Stomach smooth muscle (tissue), 2 donors: ENCODE measurements at regions not wholly inside any gene's neighbourhood (a gene's known extent, or its start where the extent isn't known, plus 50 kb on each side); places are given as distances from the start of the nearest gene placed in this dataset.

Experiments used
- H3K27ac ChIP-seq: one replicate; pipeline ENCODE4 v1.7.0; 2013; ENCODE audit warnings: mild to moderate bottlenecking, low read length, inconsistent platforms
- H3K27me3 ChIP-seq, 2 donors: one replicate each; pipeline ENCODE4 v1.7.0; 2013; ENCODE audit warnings: low read length in 2 of 2; ENCODE audit not compliant: insufficient read depth in 2 of 2, control insufficient read depth in 1 of 2
- H3K36me3 ChIP-seq, 2 donors: one replicate each; pipeline ENCODE4 v1.7.0; 2013; ENCODE audit warnings: low read length in 2 of 2; ENCODE audit not compliant: control insufficient read depth in 2 of 2, insufficient read depth in 2 of 2
- H3K4me1 ChIP-seq: one replicate; pipeline ENCODE4 v1.7.0; 2013; ENCODE audit warnings: low read length; ENCODE audit not compliant: control insufficient read depth, insufficient read depth
- H3K4me3 ChIP-seq, 2 donors: one replicate each; pipeline ENCODE4 v1.7.0; 2013; ENCODE audit warnings: low read length in 2 of 2
- H3K9ac ChIP-seq, 2 donors: one replicate each; pipeline ENCODE4 v1.7.0; 2013; ENCODE audit warnings: low read length in 2 of 2, mild to moderate bottlenecking in 1 of 2
- H3K9me3 ChIP-seq, 2 donors: one replicate each; pipeline ENCODE4 v1.7.0; 2013; ENCODE audit warnings: low read length in 2 of 2; ENCODE audit not compliant: control insufficient read depth in 2 of 2
- donor health status: healthy.
- donor health status: Pancreatic carcinoma.

- no peak overlapping the region for H3K4me3 ChIP-seq
- H3K27ac ChIP-seq, result no peak overlapping the region
- peaks cover 9% of the 10 kb centered on the region for H3K4me1 ChIP-seq
- H3K9ac ChIP-seq, result no peak overlapping the region
- H3K9me3 ChIP-seq, result no peaks in the 10 kb centered on the region
- no peaks in the 10 kb centered on the region for H3K27me3 ChIP-seq
- H3K36me3 ChIP-seq, result no peaks in the 10 kb centered on the region
These were observed 159.4 kb downstream of the TENT4A start for GRCh38 chr5:6872441-6873160.

- Histone ChIP-seq H3K9me3 (no peaks in the 10 kb centered on the region), H3K27me3 (peaks cover 0 to under 1% of the 10 kb centered on the region in 2 donors), H3K4me1 (peaks cover 2% of the 10 kb centered on the region), H3K4me3 (no peak overlapping the region), H3K27ac (no peak overlapping the region), H3K36me3 (no peaks in the 10 kb centered on the region), H3K9ac (no peak overlapping the region)
These were observed 160.1 kb downstream of the TENT4A start for GRCh38 chr5:6873359-6873758.

DNA sequence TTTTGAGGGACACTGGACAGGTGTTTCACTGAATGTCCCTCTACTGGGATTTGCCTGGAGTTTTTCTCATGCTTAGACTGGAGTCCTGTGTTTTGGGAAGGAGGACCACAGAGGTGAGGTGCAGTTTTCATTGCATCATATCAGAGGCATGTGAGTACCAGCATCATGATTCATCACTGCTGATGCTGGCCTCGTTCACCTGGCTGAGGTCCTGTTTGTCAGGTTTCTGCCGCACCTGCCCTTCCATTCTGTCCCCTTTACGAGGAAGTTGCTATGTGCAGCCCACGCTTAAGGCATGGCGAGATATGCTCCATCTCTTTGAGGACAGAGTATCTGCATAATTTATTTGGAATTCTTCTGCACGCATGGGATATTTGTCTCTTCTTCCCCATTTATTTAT is 162.1 kb downstream of the TENT4A start:
- Histone ChIP-seq H3K9me3 (no peaks in the 10 kb centered on the region), H3K9ac (no peak overlapping the region), H3K4me1 (no peaks in the 10 kb centered on the region), H3K27ac (no peak overlapping the region), H3K27me3 (peaks cover 0 to 2% of the 10 kb centered on the region in 2 donors), H3K36me3 (no peaks in the 10 kb centered on the region), H3K4me3 (no peak overlapping the region)

GRCh38 chr5:6877986-6878828 is 165.0 kb downstream of the TENT4A start:
- Histone ChIP-seq H3K4me1 (no peaks in the 10 kb centered on the region), H3K4me3 (no peak overlapping the region), H3K36me3 (no peaks in the 10 kb centered on the region), H3K27me3 (peaks cover 0 to 2% of the 10 kb centered on the region in 2 donors), H3K9ac (no peak overlapping the region), H3K27ac (no peak overlapping the region), H3K9me3 (no peaks in the 10 kb centered on the region)

DNA sequence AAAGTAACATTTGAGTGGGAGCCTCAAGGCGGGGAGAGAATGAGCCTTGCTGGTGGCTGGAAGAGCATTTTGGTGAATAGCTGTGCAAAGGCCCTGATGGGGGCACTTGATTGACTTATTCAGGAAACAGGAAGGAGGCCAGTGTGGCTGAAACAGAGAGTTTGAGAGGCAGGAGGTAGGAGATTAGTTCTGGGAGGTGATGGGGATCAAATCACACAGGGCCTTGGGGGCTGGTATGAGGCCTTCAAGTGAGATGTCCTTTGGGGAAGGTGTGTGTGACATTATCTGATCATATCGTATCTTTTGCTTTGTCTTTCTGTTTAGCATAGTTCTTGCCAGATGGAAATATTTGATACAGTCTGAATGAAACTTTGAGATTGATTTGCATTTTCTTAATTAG is 172.3 kb downstream of the TENT4A start:
- Histone ChIP-seq H3K4me3 (no peak overlapping the region), H3K27me3 (no peaks in the 10 kb centered on the region), H3K9ac (no peak overlapping the region), H3K4me1 (no peaks in the 10 kb centered on the region), H3K9me3 (peaks cover 14 to 19% of the 10 kb centered on the region in 2 donors), H3K36me3 (no peaks in the 10 kb centered on the region), H3K27ac (no peak overlapping the region)

DNA sequence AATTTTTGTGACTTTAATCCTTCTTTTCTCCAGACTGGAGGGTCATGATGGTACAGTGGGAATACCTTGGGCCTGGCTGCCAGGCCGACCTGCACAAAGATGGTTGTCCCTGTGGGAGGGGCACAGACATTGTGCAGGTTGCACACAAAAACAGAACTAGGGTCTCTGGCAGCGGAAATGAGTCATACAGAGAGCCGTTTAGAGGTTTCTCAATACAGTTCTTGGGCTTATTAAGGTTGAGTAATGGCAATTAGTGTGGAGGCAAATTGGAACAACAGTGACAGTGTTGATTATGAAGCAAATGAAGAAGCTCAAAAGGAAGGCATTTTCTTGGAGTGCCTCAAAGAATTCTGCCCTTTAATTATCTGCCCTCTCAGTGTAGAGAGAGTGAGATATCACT is 173.6 kb downstream of the TENT4A start:
- H3K9ac ChIP-seq, result no peak overlapping the region
- no peak overlapping the region for H3K27ac ChIP-seq
- H3K4me1 ChIP-seq, result no peaks in the 10 kb centered on the region
- H3K27me3 ChIP-seq, result no peaks in the 10 kb centered on the region
- peaks cover 14 to 19% of the 10 kb centered on the region in 2 donors for H3K9me3 ChIP-seq
- no peak overlapping the region for H3K4me3 ChIP-seq
- H3K36me3 ChIP-seq, result no peaks in the 10 kb centered on the region

DNA sequence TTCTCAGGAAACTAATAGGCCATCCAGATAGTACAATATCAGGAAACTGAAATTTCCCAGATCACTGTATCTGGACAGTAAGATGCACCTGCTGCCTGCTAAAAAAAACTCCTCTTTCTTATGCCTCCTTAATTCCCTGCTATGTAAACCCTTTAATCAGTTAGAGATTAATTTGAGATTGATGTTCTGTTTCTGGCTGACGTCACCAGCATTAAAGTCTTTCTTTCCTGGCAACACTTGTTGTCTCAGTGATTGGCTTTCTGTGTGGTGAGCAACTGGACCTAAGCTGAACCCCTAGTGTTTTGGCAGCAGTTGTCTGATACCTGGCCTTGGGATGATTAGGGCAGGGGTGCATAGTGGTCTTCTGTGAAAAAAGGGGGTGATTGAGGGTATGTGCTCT is 175.8 kb downstream of the TENT4A start:
- H3K4me1 ChIP-seq, result no peaks in the 10 kb centered on the region
- H3K4me3 ChIP-seq, result no peak overlapping the region
- peaks cover 14 to 19% of the 10 kb centered on the region in 2 donors for H3K9me3 ChIP-seq
- no peaks in the 10 kb centered on the region for H3K36me3 ChIP-seq
- no peaks in the 10 kb centered on the region for H3K27me3 ChIP-seq
- no peak overlapping the region for H3K9ac ChIP-seq
- no peak overlapping the region for H3K27ac ChIP-seq

- Histone ChIP-seq H3K9ac (no peak overlapping the region), H3K4me1 (no peaks in the 10 kb centered on the region), H3K27ac (no peak overlapping the region), H3K36me3 (no peaks in the 10 kb centered on the region), H3K9me3 (no peaks in the 10 kb centered on the region), H3K27me3 (no peaks in the 10 kb centered on the region), H3K4me3 (no peak overlapping the region)
These were observed 186.0 kb downstream of the TENT4A start for GRCh38 chr5:6899221-6899620.

GRCh38 chr5:6900247-6901227 is 187.3 kb downstream of the TENT4A start:
- H3K27ac ChIP-seq, result no peak overlapping the region
- no peaks in the 10 kb centered on the region for H3K36me3 ChIP-seq
- no peak overlapping the region for H3K4me3 ChIP-seq
- no peaks in the 10 kb centered on the region for H3K27me3 ChIP-seq
- H3K9ac ChIP-seq, result no peak overlapping the region
- H3K9me3 ChIP-seq, result no peaks in the 10 kb centered on the region
- H3K4me1 ChIP-seq, result no peaks in the 10 kb centered on the region

- H3K36me3 ChIP-seq, result no peaks in the 10 kb centered on the region
- no peaks in the 10 kb centered on the region for H3K9me3 ChIP-seq
- no peak overlapping the region for H3K27ac ChIP-seq
- H3K27me3 ChIP-seq, result no peaks in the 10 kb centered on the region
- H3K4me1 ChIP-seq, result no peaks in the 10 kb centered on the region
- H3K9ac ChIP-seq, result no peak overlapping the region
- H3K4me3 ChIP-seq, result no peak overlapping the region
These were observed 188.9 kb downstream of the TENT4A start for GRCh38 chr5:6902094-6902493.
